Esophagus squamous epithelium (tissue), 5 donors: ENCODE measurements at regions not wholly inside any gene's neighbourhood (a gene's known extent, or its start where the extent isn't known, plus 50 kb on each side); places are given as distances from the start of the nearest gene placed in this dataset.
A peak's percentile ranks its signal among the peaks of the same experiment; 100 is the strongest.

Source experiments
- DNase-seq: peaks from one replicate; lab custom pipeline; 2025; lab: John Stamatoyannopoulos, UW
- H3K27ac ChIP-seq, 4 donors: fragments of 200-600 bp; sonication (generic); one replicate each; pipeline ENCODE4 v1.5.1; 2016 to 2019; ENCODE audit warnings: mild to moderate bottlenecking in 1 of 4
- H3K27me3 ChIP-seq, 4 donors: fragments of 200-600 bp; sonication (generic); 1 replicate in 3 of 4; 2 replicates in 1 of 4; pipeline versions ENCODE4 v1.5.1 to v1.6.0; 2017 to 2021; ENCODE audit warnings: antibody characterized with exemption in 1 of 4
- H3K36me3 ChIP-seq, 3 donors: fragments of 200-600 bp; sonication (generic); one replicate each; pipeline ENCODE4 v1.5.1; 2016 to 2019
- H3K4me1 ChIP-seq, 3 donors: fragments of 200-600 bp; sonication (generic); one replicate each; pipeline ENCODE4 v1.5.1; 2017 to 2019
- H3K4me3 ChIP-seq, 4 donors: fragments of 200-600 bp; sonication (generic); 1 replicate in 3 of 4; 2 replicates in 1 of 4; pipeline ENCODE4 v1.5.1; 2016 to 2019; ENCODE audit warnings: mild to moderate bottlenecking in 2 of 4, moderate library complexity in 1 of 4
- H3K9me3 ChIP-seq, 3 donors: fragments of 200-600 bp; sonication (generic); one replicate each; pipeline ENCODE4 v1.5.1; 2016 to 2019
- POLR2A ChIP-seq, 4 donors: fragments of 450-650 bp; IDR thresholded peaks; one replicate each; pipeline ENCODE4 v1.6.1; 2017; ENCODE audit warnings: antibody characterized with exemption in 4 of 4, mild to moderate bottlenecking in 4 of 4, moderate library complexity in 3 of 4
- WGBS, 2 donors: methylation state at CpG; one replicate each; pipeline ENCODE4 v1.1.5; 2018; 5-methylcytosine and 5-hydroxymethylcytosine counted together
- intact Hi-C: fragments of 100-400 bp; cut with DNase I; formaldehyde crosslinking; loops from one replicate; pipeline ENCODE4 v1.15.0; 2022
- TF ChIP-seq, protein P1 (sequence below), 6 experiments: fragments of 450-650 bp in 4 of 6; fragments of 200-600 bp in 2 of 6; sonication (generic) in 2 of 6; IDR thresholded peaks; one replicate each; pipeline ENCODE4 v1.5.1; 2016 to 2019; ENCODE audit warnings: antibody characterized with exemption in 6 of 6, mild to moderate bottlenecking in 4 of 6, moderate library complexity in 4 of 6
- donor health status: DM: yes; HTN: yes; CAD: no.

GRCh38 chr9:91489361-91489899 lies 65.8 kb upstream of the NFIL3 start:
- Histone ChIP-seq H3K27me3 (peaks cover 0 to 11% (median 0%) of the 10 kb centered on the region in 4 donors), H3K9me3 (no peaks in the 10 kb centered on the region), H3K27ac (no peak overlapping the region), H3K4me1 (no peaks in the 10 kb centered on the region), H3K36me3 (no peaks in the 10 kb centered on the region), H3K4me3 (no peak overlapping the region)
- no peak for DNase-seq
- intact Hi-C loops, result no loop called here
- WGBS, 2 donors, result 45% methylated on average over 4 to 5 of the region's 5 CpGs
- TF ChIP-seq, protein P1, sequence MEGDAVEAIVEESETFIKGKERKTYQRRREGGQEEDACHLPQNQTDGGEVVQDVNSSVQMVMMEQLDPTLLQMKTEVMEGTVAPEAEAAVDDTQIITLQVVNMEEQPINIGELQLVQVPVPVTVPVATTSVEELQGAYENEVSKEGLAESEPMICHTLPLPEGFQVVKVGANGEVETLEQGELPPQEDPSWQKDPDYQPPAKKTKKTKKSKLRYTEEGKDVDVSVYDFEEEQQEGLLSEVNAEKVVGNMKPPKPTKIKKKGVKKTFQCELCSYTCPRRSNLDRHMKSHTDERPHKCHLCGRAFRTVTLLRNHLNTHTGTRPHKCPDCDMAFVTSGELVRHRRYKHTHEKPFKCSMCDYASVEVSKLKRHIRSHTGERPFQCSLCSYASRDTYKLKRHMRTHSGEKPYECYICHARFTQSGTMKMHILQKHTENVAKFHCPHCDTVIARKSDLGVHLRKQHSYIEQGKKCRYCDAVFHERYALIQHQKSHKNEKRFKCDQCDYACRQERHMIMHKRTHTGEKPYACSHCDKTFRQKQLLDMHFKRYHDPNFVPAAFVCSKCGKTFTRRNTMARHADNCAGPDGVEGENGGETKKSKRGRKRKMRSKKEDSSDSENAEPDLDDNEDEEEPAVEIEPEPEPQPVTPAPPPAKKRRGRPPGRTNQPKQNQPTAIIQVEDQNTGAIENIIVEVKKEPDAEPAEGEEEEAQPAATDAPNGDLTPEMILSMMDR (IDR thresholded peaks at IDR 0.05), result no peak
- TF ChIP-seq POLR2A (IDR thresholded peaks at IDR 0.05), result no peak

DNA sequence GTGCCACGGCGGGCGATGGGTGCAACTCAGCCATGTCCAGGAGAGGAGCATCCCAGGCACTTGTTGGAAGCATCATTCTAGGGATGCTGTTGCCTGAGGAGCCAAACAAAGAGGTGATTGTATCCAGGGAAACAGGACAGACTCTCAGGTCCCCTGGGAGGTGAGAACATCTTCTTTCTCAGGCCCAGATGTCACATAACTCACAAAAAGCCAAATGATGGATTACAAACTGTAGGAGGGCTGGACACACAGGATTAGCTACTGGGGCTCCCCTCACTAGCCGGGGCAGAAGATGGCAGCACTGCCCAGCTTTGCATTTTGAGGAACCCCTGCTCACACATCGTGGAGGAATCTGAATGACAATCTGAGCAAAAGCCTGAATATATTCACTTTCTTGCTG lies 64.7 kb upstream of the NFIL3 start:
- Histone ChIP-seq H3K4me1 (no peaks in the 10 kb centered on the region), H3K4me3 (no peak overlapping the region), H3K27me3 (peaks cover 0 to 11% (median 0%) of the 10 kb centered on the region in 4 donors), H3K36me3 (no peaks in the 10 kb centered on the region), H3K27ac (no peak overlapping the region), H3K9me3 (no peaks in the 10 kb centered on the region)
- intact Hi-C loops, result no loop called here
- no peak for DNase-seq
- WGBS, 2 donors, result 60 to 77% methylated on average over 2 of the region's 5 CpGs
- TF ChIP-seq, protein P1 (IDR thresholded peaks at IDR 0.05), result no peak
- TF ChIP-seq POLR2A (IDR thresholded peaks at IDR 0.05), result no peak

GRCh38 chr9:91486699-91487497 lies 63.3 kb upstream of the NFIL3 start:
- no peaks in the 10 kb centered on the region for H3K4me1 ChIP-seq
- H3K4me3 ChIP-seq, result no peak overlapping the region
- 75 to 76% methylated on average over 5 to 6 of the region's 6 CpGs for WGBS, 2 donors
- intact Hi-C loops, result no loop called here
- peaks cover 0 to 9% (median 0%) of the 10 kb centered on the region in 4 donors for H3K27me3 ChIP-seq
- H3K9me3 ChIP-seq, result no peaks in the 10 kb centered on the region
- TF ChIP-seq, protein P1 (IDR thresholded peaks at IDR 0.05), result no peak
- no peak for TF ChIP-seq POLR2A (IDR thresholded peaks at IDR 0.05)
- H3K27ac ChIP-seq, result peak overlapping the region in 2 of 4 donors; percentile 10 to 51
- DNase-seq, result no peak
- no peaks in the 10 kb centered on the region for H3K36me3 ChIP-seq

DNA sequence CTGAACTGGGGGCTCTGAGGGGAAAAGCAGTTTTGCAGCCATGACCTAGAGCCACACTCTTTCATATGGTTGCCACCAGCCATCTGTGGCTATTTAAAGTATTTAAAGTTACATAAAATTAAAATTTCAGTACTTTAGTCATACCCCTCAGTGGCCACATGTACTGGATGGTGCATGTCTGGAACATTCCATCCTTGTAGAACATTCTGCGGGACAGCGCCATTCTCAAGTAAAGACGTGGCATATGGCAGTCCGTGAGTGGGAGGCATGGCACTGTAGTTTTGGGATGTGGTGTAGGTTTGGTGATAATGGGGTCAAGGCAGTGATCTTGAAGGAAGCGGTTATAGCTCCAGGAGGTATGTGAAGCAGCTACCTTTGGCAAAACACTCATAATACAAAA lies 61.4 kb upstream of the NFIL3 start:
- no peak overlapping the region for H3K4me3 ChIP-seq
- H3K4me1 ChIP-seq, result no peaks in the 10 kb centered on the region
- no peak for DNase-seq
- H3K27ac ChIP-seq, result no peak overlapping the region
- 85 to 88% methylated on average over 5 of the region's 5 CpGs for WGBS, 2 donors
- intact Hi-C loops, result no loop called here
- TF ChIP-seq, protein P1 (IDR thresholded peaks at IDR 0.05), result no peak
- TF ChIP-seq POLR2A (IDR thresholded peaks at IDR 0.05), result no peak
- H3K27me3 ChIP-seq, result peaks cover 0 to 9% (median 0%) of the 10 kb centered on the region in 4 donors
- H3K9me3 ChIP-seq, result no peaks in the 10 kb centered on the region
- no peaks in the 10 kb centered on the region for H3K36me3 ChIP-seq

DNA sequence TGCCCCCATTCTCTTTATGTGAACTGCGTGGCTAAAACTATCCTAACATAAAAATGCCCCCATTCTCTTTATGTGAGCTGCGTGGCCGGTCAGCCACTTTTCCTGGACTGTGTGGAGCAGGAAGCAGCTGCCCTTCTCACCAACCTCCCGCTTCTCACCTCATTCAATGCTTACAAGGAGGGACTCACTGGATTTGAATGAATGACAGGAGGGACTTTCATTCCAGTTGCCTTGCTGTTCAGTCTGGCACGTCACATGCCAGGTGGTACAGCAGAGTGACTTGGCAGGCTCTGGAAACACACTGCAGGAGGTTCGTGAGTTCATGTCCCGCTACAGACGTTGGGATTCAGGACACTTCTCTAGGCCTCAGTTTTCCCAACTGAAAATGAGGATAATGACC lies 60.2 kb upstream of the NFIL3 start:
- H3K27ac ChIP-seq, result peak overlapping the region in 3 of 4 donors; percentile 21 to 52 (median 46)
- 65 to 66% methylated on average over 5 to 7 of the region's 8 CpGs for WGBS, 2 donors
- H3K36me3 ChIP-seq, result no peaks in the 10 kb centered on the region
- DNase-seq, result no peak
- no peaks in the 10 kb centered on the region for H3K4me1 ChIP-seq
- no peak overlapping the region for H3K4me3 ChIP-seq
- no peaks in the 10 kb centered on the region for H3K9me3 ChIP-seq
- intact Hi-C loops, result no loop called here
- no peak for TF ChIP-seq POLR2A (IDR thresholded peaks at IDR 0.05)
- TF ChIP-seq, protein P1 (IDR thresholded peaks at IDR 0.05), result no peak
- H3K27me3 ChIP-seq, result peaks cover 0 to 21% (median 0%) of the 10 kb centered on the region in 4 donors
